ENCODE measurements at regions not wholly inside any gene's neighbourhood (a gene's known extent, or its start where the extent isn't known, plus 50 kb on each side); places are given as distances from the start of the nearest gene placed in this dataset.
"Not testable (repeated sequence)": the region's sequence is repeated elsewhere in the genome, so short reads cannot be mapped to it uniquely, and the experiment has no call there.

- no peak overlapping the region for H3K4me3 Mint-ChIP-seq
- no peak overlapping the region for H3K27ac Mint-ChIP-seq
- H3K4me1 Mint-ChIP-seq, result no peaks in the 10 kb centered on the region
- H3K27me3 Mint-ChIP-seq, result no peaks in the 10 kb centered on the region
- H3K36me3 Mint-ChIP-seq, result peaks cover 7% of the 10 kb centered on the region
- H3K9me3 Mint-ChIP-seq, result peaks cover 23% of the 10 kb centered on the region
Observed at GRCh38 chr16:34743115-34743514, 1283.7 kb downstream of the TP53TG3F start.

- Mint-ChIP-seq H3K27me3 (no peaks in the 10 kb centered on the region), H3K9me3 (peaks cover 56% of the 10 kb centered on the region), H3K4me1 (no peaks in the 10 kb centered on the region), H3K36me3 (peaks cover 32% of the 10 kb centered on the region), H3K27ac (no peak overlapping the region), H3K4me3 (no peak overlapping the region)
Observed at GRCh38 chr16:34758835-34759234, 1299.4 kb downstream of the TP53TG3F start.

- H3K4me3 Mint-ChIP-seq, H3K4me1 Mint-ChIP-seq, H3K27me3 Mint-ChIP-seq, H3K27ac Mint-ChIP-seq, H3K36me3 Mint-ChIP-seq: not testable (repeated sequence)
- peaks cover 12% of the 10 kb centered on the region for H3K9me3 Mint-ChIP-seq
Observed at GRCh38 chr16:34791835-34792234, 1332.4 kb downstream of the TP53TG3F start.

GRCh38 chr16:34801875-34802274 is 1342.5 kb downstream of the TP53TG3F start:
- Mint-ChIP-seq H3K9me3 (peaks cover 6% of the 10 kb centered on the region), H3K36me3 (peaks cover 2% of the 10 kb centered on the region), H3K4me3 (no peak overlapping the region), H3K27ac (no peak overlapping the region), H3K4me1 (no peaks in the 10 kb centered on the region), H3K27me3 (no peaks in the 10 kb centered on the region)

DNA sequence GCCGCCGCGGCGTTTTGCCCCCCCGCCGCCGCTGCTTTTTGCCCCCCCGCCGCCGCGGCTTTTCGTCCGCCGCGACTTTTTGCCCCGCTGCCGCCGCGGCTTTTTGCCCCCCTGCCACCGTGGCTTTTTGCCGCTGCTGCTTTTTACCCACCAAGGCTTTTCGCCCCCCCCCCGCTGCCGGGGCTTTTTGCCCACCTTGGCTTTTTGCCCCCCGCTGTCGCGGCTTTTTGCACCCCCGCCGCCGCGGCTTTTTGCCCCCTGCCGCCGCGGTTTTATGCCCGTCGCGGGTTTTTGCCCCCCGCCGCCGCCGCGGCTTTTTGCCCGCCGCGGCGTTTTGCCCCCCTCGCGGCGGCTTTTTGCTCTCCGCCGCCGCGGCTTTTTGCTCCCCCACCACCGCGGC is 1343.0 kb downstream of the TP53TG3F start:
- H3K4me1 Mint-ChIP-seq, result no peaks in the 10 kb centered on the region
- peaks cover 6% of the 10 kb centered on the region for H3K9me3 Mint-ChIP-seq
- H3K36me3 Mint-ChIP-seq, result peaks cover 2% of the 10 kb centered on the region
- no peaks in the 10 kb centered on the region for H3K27me3 Mint-ChIP-seq
- H3K4me3 Mint-ChIP-seq, result no peak overlapping the region
- H3K27ac Mint-ChIP-seq, result no peak overlapping the region

- H3K4me3 Mint-ChIP-seq, result no peak overlapping the region
- peaks cover 2% of the 10 kb centered on the region for H3K36me3 Mint-ChIP-seq
- H3K4me1 Mint-ChIP-seq, result no peaks in the 10 kb centered on the region
- no peaks in the 10 kb centered on the region for H3K27me3 Mint-ChIP-seq
- H3K27ac Mint-ChIP-seq, result no peak overlapping the region
- H3K9me3 Mint-ChIP-seq, result peaks cover 4% of the 10 kb centered on the region
Observed at GRCh38 chr16:34802848-34803599, 1343.6 kb downstream of the TP53TG3F start.

- Mint-ChIP-seq H3K36me3 (no peaks in the 10 kb centered on the region), H3K27ac (no peak overlapping the region), H3K4me3 (no peak overlapping the region), H3K27me3 (no peaks in the 10 kb centered on the region), H3K4me1 (no peaks in the 10 kb centered on the region), H3K9me3 (no peaks in the 10 kb centered on the region)
Observed at GRCh38 chr16:34803683-34804416, 1344.4 kb downstream of the TP53TG3F start.

- H3K4me3 Mint-ChIP-seq, H3K27ac Mint-ChIP-seq, H3K9me3 Mint-ChIP-seq, H3K4me1 Mint-ChIP-seq, H3K27me3 Mint-ChIP-seq, H3K36me3 Mint-ChIP-seq: not testable (repeated sequence)
Observed at GRCh38 chr16:34806992-34807644, 1347.7 kb downstream of the TP53TG3F start.

- H3K9me3 Mint-ChIP-seq, H3K27me3 Mint-ChIP-seq, H3K4me3 Mint-ChIP-seq, H3K4me1 Mint-ChIP-seq, H3K27ac Mint-ChIP-seq, H3K36me3 Mint-ChIP-seq: not testable (repeated sequence)
Observed at GRCh38 chr16:34807844-34808243, 1348.4 kb downstream of the TP53TG3F start.

GRCh38 chr16:34808530-34808929 is 1349.1 kb downstream of the TP53TG3F start:
- not testable (repeated sequence) for H3K9me3 Mint-ChIP-seq, H3K27me3 Mint-ChIP-seq, H3K4me1 Mint-ChIP-seq, H3K27ac Mint-ChIP-seq, H3K36me3 Mint-ChIP-seq, H3K4me3 Mint-ChIP-seq

Measured in activated naive CD4-positive, alpha-beta T cell treated with anti-CD3 and anti-CD28 coated beads, Interleukin-2, amount 50 U/mL, for 24 hours (primary cell).